GM13976 (cell line): ENCODE measurements at regions not wholly inside any gene's neighbourhood (a gene's known extent, or its start where the extent isn't known, plus 50 kb on each side); places are given as distances from the start of the nearest gene placed in this dataset.

Experiments used
- DNase-seq: peaks from one replicate; pipeline ENCODE4 v3.0.0; 2012; ENCODE audit warnings: low spot score
- in situ Hi-C: fragments of 300-500 bp; cut with MboI; formaldehyde crosslinking; loops from one replicate; pipeline ENCODE4 v1.12.0; 2022; ENCODE audit warnings: low sequenced_read_pairs, mixed read lengths, inconsistent platforms; ENCODE audit not compliant: unreplicated experiment
- TF ChIP-seq, protein P1 (sequence below): IDR thresholded peaks from 2 replicates; pipeline ENCODE4 v1.5.1; 2012; ENCODE audit warnings: borderline replicate concordance, mild to moderate bottlenecking; ENCODE audit not compliant: insufficient read depth; ENCODE audit errors: extremely low read depth, missing control alignments, control extremely low read depth

DNA sequence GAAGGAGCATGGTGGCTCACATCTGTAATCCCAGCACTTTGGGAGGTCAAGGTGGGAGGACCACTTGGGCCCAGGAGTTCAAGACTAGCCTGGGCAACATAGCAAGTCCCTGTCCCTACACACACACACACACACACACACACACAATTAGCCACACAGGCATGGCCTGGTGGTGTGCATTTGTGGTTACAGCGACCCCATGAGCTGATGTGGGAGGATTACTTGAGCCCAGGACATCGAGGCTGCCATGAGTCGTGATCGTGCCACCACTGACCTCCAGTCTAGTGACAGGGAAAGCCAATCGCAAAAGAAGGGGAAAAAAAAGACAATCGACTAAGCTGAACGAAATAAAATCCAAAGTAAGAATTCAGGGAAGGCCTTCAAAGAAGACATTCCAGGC lies 67.9 kb downstream of the TBX3 start:
- in situ Hi-C loops = no loop called here
- TF ChIP-seq, protein P1, sequence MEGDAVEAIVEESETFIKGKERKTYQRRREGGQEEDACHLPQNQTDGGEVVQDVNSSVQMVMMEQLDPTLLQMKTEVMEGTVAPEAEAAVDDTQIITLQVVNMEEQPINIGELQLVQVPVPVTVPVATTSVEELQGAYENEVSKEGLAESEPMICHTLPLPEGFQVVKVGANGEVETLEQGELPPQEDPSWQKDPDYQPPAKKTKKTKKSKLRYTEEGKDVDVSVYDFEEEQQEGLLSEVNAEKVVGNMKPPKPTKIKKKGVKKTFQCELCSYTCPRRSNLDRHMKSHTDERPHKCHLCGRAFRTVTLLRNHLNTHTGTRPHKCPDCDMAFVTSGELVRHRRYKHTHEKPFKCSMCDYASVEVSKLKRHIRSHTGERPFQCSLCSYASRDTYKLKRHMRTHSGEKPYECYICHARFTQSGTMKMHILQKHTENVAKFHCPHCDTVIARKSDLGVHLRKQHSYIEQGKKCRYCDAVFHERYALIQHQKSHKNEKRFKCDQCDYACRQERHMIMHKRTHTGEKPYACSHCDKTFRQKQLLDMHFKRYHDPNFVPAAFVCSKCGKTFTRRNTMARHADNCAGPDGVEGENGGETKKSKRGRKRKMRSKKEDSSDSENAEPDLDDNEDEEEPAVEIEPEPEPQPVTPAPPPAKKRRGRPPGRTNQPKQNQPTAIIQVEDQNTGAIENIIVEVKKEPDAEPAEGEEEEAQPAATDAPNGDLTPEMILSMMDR = no peak
- DNase-seq = no peak

DNA sequence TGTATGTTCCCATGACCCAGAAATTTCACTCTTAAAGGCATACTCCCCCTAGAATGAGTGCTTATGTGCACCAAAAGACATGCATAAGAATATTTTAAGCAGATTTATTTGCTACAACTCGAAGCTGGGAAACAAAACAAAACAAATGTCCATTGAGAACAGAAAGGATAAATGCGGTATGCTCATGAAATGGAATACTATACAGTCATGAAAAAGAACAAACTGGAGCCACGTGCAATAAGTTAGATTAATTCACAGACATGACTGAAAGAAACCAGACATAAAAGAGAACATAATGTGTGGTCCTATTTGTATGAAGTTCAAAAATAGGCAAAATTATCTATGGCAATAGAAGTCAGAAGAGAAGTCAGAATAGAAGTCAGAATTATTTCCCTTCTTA lies 69.9 kb downstream of the TBX3 start:
- in situ Hi-C loops = no loop called here
- no peak for DNase-seq
- TF ChIP-seq, protein P1 = no peak

DNA sequence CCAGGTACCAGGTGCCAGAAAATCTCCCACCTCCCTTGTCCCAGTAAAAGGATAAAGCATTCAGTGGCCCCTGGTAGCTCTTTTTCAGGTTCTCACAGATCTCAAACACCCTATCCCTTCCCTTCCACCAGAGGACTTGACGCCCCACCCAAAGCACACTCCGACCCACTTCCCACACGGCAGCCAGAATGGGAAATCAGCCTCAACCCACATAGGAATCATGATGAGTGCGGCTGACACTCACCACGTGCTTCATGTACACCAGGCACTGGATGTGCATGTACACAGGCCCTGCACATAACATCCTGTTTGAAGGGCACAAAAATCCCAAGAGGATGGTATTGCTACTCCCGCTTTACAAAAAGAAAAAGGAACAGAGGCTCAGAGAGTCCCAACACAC lies 71.9 kb downstream of the TBX3 start:
- in situ Hi-C loops = no loop called here
- TF ChIP-seq, protein P1 = no peak
- DNase-seq = no peak

DNA sequence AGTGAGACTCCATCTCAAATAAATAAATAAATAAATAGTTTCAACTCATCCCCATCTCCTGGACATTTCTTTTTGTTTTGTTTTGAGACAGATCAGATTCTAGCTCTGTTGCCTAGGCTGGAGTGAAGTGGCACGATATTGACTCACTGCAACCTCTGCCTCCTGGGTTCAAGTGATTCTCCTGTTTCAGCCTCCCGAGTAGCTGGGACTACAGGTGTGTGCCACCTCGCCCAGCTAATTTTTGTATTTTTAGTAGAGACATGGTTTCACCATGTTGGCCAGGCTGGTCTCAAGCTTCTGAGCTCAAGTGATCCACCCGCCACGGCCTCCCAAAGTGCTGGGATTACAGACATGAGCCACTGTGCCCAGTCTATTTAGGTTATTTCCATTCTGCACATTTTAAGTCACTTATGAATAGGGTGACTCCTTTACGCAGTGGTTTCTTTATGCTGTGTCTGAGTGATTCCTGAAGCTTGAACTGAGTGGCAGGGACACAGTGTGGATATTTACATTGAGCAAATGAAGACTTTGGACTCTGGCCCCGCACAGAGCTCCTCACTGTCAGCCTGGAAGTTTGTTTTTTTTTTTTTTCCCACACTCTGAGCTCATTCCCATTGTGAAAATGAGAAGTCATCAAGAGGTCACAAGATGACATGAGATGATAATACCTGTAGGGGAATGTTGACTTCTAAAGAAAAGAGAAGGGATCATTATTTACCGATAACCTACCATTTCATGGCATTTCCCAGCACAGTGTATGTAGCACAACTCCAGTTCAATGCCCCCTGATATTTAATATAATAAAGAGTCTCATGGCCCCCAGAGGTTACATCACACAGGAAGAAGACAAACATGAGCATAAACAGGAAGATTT lies 72.6 kb downstream of the TBX3 start:
- TF ChIP-seq, protein P1 = no peak
- no peak for DNase-seq
- in situ Hi-C loops = no loop called here

DNA sequence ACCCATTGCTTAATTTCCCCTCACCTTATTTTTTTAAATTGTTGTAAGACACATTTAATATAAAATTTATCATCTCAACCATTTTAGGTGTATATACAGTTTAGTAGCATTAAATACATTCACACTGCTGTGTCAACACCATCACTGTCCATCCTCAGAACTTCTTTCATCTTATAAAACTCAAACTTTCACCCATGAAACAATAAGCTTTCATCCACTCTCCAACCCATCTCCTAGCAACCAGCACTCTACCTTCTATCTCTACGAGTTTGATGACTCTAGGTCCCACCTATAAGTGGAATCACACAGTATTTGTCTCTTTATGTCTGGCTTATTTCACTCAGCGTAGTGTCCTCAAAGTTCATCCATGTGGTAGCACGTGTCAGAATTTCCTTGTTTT lies 75.5 kb downstream of the TBX3 start:
- in situ Hi-C loops = no loop called here

DNA sequence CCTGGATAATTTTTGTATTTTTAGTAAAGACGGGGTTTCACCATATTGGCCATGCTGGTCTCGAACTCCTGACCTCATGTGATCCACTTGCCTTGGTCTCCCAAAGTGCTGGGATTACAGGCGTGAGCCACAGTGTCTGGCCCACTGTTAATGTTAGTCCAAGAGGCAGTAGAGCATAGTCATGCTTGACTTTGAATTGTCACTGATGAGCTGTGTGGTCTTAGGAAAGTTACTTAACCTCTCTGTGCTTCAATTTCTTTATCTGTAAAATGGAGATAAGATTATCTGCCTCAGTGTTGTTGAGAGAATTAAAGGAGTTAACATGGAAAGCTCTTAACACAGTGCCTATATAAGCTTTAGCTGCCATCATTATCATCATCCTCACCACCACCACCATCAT lies 78.1 kb downstream of the TBX3 start:
- no peak for DNase-seq
- TF ChIP-seq, protein P1 = no peak
- in situ Hi-C loops = no loop called here

More for the DNA sequence above, 75.5 kb downstream of the TBX3 start:
- no peak for DNase-seq
- TF ChIP-seq, protein P1 = no peak
